UCSD-AML1 (cell line): ENCODE measurements at regions not wholly inside any gene's neighbourhood (a gene's known extent, or its start where the extent isn't known, plus 50 kb on each side); places are given as distances from the start of the nearest gene placed in this dataset.
A peak's percentile ranks its signal among the peaks of the same experiment; 100 is the strongest.
"Not testable (repeated sequence)": the region's sequence is repeated elsewhere in the genome, so short reads cannot be mapped to it uniquely, and the experiment has no call there.

Experiments used
- DNase-seq: peaks from one replicate; lab custom pipeline; 2025; ENCODE audit not compliant: unreplicated experiment; lab: John Stamatoyannopoulos, UW

DNA sequence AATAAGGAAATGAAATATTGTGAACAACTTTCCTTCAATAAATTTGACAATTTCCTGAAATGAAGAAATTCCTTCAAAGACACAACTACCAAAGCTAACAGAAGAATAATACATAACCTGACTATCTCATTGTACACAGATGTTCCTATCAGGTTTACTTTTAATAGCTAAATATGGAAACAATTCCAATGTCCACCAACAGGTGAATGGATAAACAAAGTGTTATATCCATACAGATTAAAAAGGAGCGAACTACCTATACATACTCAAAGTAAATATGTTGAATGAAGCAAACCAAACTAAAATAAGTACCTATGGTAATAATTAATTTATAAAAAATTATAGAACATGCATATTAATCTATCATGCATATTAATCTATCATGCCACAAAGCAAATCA is 554.9 kb downstream of the PPP4R3C start:
- no peak for DNase-seq

DNA sequence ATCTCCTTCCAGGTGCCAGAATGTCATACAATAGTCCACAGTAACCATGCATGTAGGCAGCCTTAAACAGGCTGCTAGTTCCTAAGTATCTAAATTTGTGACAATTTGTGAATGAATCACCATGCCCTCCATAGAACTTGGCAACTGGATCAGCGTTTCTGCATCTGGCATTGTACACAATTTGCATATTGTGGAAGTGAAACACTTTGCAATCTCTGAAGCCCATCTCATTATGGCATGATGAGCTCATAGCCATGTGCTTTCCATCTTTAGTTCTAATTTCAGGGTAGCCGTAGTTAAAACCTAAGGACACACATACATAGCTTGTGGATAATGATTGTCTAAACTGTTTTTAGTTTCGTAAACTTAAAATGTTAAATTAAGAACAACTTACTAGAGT is 573.6 kb downstream of the PPP4R3C start:
- DNase-seq, result no peak

DNA sequence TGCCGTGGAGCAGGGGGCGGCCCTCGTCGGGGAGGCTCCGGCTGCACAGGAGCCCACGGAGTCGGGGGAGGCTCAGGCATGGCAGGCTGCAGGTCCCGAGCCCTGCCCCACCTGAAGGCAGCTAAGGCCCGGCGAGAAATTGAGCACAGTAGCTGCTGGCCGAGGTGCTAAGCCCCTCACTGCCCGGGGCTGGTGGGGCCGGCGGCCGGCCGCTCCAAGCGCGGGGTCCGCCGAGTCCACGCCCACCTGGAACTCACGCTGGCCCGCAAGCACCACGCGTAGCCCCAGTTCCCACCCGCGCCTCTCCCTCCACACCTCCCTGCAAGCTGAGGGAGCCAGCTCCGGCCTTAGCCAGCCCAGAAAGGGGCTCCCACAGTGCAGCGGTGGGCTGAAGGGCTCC is 589.4 kb downstream of the PPP4R3C start:
- DNase-seq, result no peak

DNA sequence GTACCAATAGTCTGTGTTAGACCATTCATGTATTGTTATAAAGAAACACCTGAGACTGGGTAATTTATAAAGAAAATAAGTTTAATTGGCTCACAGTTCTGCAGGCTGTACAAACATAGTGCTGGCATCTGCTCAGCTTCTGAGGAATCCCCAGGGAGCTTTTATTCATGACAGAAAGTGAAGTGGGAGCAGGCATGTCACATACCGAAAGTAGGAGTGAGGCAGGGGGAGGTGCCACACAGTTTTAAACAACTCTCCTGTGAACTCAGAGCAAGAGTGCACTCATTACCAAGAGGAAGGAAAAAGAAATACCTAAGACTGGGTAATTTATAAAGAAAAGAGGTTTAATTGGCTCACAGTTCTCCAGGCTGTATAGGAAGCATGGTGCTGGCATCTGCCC is 591.2 kb downstream of the PPP4R3C start:
- DNase-seq, result no peak

DNA sequence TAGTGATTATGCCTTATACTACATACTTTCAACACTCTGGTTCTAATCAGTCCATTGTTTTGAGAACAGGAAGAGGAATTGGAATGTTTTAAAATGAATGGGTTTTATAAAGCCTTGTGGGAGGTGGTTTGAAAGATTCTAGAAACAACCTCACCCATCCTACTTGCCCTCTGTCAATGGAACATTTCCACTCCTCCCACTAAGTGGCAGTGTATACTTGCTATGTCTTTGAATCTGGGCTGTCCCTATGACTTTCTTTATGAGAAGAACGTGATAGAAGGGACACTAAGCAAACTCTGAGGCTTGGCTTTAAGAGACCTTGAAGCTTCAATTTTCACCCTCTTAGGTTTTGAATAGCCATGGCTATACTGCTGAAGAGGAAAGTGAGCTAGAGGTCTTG is 611.2 kb downstream of the PPP4R3C start:
- no peak for DNase-seq

DNA sequence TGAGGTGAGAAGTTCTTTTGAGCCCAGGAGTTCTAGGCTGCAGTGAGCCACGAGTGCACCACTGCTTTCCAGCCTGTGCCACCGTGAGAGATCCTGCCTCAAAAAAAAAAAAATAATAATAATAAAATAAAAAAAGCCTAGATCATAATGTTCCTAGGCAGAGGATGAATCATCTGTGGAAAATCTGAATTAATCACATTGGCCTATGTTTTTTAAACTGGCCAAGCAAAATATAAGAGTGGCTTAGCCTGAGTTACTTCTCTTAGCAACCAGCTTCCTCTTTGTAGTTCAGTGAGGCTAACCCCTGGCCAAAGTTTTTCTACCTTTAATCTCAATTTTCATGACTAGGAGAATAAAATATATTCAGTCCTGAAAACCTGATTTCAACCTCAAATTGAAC is 614.6 kb downstream of the PPP4R3C start:
- DNase-seq, result no peak

DNA sequence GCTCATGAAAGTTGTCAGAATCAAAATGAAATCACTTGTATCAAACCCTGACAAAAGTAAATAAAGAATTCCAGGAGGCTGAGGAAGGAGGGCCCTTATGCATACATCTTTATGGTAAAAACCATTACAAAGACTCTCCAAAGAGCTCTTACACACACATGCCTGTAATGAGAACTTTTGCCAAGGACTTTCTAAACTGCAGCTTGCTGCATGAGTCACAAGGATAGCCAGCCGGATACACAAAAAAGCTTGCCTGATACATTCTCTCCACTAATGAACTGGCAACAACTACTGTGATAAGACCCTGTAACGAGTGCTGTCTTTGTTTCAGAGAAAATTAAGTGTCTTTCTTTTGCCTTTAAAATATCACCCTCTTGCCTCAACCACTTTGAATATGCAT is 618.1 kb downstream of the PPP4R3C start:
- no peak for DNase-seq

DNA sequence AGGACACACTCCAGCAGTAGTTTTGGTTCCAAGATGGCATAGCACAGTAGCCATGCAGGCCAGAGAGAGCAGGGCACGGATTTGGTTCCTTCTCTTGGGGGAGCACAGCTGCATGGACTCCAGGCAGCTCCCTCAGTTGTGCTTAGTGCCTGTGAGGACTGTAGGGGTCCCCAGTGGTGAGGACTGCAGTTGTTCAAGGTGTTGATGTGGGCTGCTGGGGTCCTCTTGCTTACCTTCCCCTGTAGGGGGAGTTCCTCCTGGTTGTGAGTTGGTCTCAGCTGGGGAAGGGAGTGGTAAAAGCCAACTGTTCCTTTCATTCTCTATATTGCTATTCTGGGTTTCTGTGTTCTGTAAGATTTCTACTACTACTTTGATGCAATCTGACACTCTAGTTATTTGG is 606.5 kb downstream of the MAGEB5 start:
- DNase-seq, result no peak

DNA sequence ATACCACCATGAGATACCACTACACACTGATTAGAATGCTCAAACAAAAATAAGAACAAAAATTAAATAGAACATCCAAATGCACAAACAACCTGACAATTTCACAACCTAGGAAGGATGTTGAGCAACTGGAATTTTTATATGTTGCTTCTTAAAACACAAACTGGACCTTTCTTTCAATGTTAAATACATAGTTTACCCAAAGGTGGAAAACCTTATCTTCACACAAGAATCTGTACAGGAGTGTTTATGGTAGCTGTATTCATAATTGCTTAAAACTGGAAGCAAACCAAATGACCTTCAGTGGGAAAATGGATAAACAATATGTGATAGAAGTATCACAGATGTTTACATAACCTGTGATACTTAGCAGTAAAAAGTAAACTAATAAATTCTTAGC is 573.8 kb downstream of the MAGEB5 start:
- DNase-seq, result no peak

DNA sequence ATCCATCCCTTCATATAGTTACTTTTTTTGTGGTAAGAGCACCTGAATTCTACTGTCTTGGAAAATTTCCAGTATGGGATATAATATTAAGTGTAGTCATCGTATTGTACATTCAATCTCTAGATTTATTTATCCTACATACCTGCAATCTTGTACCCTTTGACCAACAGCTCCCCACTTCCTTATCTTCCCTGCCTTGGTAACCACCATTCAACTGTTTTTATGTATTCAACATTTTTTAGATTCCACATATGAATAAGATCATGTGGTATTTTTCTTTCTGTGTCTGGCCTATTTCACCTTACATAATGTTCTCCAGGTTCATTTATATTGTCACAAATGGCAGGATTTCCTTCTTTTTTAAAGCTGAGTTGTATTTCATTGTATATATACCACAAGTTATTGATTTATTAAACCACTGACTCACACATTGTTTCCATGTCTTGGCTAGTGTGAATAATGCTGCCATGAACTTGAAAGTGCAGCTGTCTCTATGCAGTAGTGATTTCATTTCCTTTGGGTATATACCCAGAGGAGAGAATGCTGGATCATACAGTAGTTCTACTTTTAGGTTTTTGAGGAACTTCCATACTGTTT is 572.5 kb downstream of the MAGEB5 start:
- DNase-seq, result no peak

DNA sequence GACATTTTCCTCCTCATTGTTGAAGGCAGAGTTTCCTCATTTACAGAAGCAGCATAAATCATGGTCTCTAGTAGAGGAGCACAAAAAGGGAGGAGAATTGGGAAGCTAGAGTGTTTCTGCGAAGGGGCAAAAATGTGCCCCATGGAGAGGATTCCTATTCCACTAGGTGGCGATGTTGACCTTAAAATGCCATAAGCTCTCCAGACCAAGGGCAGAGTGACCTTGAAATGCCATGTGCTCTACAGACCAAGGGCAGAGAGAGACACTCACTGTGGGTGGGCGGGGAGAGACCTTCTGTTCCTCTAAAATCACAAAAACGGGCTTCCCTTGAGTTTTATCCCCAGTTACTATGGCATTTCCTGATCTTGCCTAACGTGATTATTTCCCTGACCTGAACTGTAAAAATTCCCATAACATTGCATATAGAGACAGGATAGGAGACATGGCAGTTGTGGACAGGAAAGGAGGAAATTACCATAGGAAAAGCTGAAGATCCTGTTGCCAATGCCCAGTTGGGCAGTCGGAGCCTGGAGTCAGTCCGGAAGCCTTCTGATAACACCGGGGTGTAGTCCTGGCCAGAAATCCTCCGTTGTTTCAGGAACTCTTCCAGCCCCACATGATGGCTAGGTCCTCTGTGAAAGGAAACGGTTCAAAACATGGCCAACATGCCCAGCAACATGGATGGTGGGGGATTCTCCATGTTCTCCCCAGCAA is 567.7 kb downstream of the MAGEB5 start:
- peak; percentile 7 for DNase-seq

DNA sequence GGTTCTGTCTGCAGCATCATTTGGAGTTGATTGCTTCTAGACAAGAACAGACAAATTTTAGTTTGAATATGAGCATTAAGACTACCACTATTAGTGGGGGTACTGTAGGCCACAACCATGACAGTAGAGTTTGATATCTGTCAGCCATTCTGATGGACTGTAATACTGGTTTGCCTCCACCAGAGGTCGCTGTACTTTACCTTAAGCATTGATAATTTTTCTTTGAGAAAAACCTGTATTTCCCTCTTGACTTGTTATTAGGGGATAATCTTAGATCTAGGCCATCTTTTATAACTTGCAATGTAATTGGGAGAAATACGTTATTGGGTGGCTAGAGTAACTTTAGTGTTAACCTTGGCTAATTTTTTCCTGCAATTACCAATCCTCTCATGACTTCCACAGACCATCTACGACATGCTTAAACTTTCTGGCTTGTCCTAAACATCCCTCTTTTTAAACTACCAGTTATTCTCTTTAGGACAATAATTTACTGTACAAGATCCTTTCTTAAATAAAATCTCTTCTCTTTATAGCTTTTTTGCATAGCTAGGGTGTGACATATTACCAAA is 562.4 kb downstream of the MAGEB5 start:
- no peak for DNase-seq

DNA sequence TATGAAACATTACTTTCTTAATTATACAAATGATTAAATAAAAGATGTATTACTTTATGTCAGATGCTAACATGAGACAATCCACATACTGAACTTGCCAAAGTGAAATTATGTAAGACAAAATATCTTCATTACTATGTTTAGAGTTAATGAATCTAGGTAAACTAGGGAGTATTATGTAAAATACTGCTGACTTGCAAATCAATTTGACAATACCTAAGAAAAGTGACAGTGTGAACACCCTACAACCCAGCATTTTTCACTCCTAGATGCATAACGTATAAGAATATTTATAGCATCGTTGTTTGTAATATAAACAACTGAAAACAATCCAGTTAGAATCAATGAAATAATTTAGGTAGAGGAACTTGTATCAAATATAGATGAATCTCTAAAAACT is 546.3 kb downstream of the MAGEB5 start:
- DNase-seq, result no peak

DNA sequence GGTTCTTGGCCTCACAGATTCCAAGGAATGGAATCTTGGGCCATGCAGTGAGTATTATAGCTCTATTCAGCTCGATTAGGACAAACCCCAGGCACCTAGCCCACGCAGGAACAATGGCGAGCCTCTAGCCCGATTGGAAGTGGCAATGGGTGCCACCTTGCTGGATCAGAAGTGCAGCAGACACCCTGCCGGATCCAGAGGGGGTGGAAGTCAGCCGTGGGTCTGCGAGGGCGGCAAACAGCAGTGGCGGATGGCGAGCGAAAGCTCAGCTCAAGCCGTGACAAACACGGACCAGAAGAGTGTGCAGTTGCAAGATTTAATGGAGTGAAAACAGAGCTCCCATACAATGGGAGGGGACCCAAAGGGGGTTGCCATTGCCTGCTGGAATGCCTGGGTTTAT is 539.8 kb downstream of the MAGEB5 start:
- DNase-seq, result not testable (repeated sequence)

DNA sequence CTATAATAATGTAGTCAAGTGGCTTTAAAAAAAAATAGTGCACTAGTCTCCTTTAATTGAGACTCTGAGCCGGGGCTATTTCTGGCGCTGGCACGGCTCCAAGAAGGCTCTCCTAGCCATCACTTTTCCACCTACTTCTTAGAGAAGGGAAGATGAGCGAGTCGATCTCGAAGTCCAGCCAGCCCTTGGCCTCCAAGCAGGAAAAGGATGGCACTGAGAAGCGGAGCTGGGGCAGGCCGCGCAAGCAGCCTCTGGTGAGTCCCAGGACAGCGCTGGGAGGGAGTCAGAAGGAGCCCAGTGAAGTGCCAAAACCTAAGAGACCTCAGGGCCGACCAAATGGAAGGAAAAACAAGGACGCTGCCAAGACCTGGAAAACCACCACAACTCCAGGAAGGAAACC is 531.9 kb downstream of the MAGEB5 start:
- DNase-seq, result no peak

DNA sequence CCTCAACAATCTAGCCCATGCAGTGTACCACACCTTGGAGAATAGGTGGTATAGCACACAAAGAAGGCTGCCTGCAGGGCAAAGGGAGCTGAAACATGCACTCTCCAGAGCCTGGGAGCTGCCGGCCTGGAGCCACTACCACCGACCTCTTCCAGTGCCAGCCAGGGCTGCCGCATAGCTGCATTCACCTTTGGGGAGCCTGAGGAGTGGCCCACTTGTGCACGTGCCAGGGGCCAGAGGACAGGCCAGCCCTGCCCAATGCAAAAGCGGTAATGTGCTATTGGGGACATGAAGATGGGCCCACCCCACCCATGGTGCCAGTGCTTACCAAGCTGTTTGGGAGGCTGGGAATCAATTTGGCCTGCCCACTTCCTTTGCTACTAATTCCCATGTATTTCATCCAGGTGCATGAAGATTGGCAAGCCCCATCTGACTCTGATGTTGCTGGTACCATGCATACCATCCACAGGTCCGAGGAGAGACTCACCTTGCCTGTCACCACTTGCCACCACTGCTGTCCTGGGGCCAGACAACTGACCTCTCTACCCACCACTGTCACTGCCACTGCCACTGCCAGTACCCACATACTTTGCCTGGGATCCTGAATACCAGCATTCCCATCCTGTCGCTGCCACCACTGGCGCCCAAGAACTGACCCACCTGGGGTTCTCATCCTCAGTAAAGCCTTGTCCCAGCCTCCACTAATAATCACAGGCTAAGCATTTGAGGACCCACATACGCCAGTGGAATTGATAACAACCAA is 506.9 kb downstream of the MAGEB5 start:
- no peak for DNase-seq

DNA sequence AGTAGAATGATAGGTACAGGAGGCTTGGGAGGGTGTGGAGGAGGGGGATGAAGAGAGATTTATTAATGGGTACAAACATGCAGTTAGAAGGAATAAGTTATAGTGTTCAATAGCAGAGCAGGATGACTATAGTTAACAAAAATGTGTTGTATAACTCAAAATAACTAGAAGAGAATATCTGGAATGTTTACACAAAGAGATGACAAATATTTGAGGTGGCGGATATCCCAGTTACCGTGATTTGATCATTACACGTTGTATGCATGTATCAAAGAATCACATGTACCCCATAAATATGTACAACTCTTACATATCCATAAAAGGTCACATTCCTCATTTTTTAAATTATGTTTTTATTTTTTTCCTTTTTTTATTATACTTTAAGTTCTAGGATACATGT is 456.6 kb downstream of the MAGEB5 start:
- DNase-seq, result no peak

DNA sequence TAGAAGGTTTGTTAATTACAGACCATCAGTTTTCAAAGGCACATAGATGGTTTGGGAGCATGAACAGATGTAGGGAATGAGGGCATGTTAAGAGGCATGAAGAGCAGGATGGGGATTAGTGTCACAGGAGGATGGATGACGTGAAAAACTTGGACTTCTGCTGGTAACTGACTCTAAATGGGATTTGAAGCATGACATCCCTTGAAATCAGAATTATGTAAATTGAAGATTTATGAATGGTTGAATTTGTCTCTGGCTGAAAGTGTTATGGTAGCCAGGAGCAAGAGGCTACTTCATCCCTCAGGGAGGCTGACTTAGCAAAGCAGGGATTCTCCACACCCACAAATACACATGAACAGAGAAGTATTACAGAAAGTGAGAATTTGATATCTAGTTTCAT is 454.6 kb downstream of the MAGEB5 start:
- DNase-seq, result no peak

DNA sequence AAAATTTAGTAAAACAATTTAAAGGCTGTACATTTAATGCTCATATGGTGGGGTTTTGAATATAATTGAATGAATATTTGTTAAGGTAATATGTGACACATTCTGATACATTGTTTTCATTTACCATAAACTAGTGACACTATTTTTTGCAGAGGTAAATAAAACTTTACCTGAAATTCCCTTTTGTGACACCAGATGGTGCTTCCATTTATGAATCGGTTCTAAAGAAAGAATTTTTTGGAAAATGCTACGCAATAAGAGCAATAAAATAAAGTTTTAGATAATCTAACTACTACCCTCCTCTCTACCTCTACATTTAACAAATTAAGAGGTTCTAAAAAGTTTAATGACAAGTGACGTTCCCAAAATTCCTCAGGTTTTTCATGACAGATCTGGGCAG is 448.9 kb downstream of the MAGEB5 start:
- no peak for DNase-seq

DNA sequence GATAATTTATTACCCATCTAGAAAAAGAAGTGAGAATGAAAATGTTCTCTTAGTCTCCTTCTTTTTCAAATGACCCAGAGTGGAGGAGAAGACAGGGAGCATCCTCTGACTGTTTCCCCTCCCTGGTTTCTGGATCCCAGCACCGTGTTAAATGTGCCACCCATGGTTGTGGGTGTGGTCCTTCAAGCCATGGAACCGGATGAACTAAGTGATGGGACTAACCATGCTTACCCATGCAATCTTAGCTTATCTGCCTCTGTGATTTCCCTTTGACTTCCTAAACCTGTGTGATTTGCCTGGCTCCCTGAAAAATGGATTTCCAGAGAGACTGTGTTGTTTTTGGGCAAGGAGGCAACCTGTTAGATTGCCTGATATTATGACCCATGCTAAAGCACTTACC is 437.1 kb downstream of the MAGEB5 start:
- DNase-seq, result no peak

DNA sequence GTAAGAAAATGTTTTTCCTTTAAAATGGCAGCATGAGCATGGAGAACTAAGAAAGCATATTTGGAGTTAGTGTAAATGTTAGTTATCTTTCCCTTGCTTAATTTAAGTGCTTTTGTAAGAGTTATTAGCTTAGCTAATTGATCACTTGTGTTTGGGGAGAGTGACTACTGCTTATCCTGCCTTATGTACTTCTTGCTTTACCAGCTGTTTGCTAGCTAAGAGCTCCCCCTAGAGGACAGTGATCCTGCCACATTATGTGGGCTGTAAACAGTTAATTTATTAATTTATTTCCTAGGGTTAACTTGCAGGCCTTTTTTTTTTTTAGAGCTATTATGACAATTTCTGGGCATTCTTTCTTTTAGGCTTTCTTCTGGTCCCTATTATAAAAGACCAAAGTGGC is 435.8 kb downstream of the MAGEB5 start:
- no peak for DNase-seq

DNA sequence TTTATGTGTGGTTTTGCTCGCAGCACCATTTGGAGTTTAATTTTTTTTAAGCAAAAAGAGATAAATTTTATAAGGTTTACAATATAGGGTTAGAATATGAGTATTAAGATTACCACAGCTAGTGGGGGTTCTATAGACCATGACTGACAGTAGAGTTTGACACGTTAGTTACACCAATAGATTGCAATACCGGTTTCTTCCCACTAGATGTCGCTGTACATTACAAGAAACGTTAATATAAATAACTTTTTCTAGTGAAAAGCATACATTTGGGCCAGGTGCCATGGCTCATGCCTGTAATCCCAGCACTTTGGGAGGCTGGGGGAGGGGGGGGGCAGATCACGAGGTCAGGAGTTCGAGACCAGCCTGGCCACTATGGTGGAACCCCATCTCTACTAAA is 433.6 kb downstream of the MAGEB5 start:
- peak; percentile 8 for DNase-seq
